ENCODE measurements at regions not wholly inside any gene's neighbourhood (a gene's known extent, or its start where the extent isn't known, plus 50 kb on each side); places are given as distances from the start of the nearest gene placed in this dataset.

DNA sequence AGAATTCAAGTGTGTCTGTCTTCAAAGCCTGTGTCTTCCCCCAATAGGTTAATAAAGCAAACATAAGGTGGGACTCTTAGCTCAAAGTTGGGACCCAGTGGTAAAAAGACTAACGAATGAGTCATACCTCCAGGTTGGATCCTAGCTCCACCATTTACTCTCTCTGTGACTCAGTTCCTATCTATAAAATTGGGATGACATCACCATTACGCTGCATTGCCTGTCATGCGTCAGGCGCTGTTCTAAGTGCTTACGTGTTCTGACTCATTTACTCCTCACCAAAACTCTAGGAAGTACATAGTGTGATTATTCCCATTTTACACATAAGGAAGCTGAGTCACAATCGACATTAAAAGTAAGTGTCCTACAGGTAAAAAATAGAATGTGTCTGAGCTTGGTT, 915.8 kb downstream of the VRK1 start:
- H3K27me3 ChIP-seq (ENCODE audit: insufficient read depth, poor library complexity, severe bottlenecking): no peaks in the 10 kb centered on the region

GRCh38 chr14:97718886-97719442, 921.8 kb downstream of the VRK1 start:
- H3K4me3 ChIP-seq (replicated peaks; ENCODE audit: insufficient read depth, low read length): no peak overlapping the region
- DNase-seq (ENCODE audit: low read depth in 1 of 2, low spot score in 1 of 2): no peak
- H3K27ac ChIP-seq (replicated peaks): no peak overlapping the region
- H3K27me3 ChIP-seq (ENCODE audit: insufficient read depth, poor library complexity, severe bottlenecking): no peaks in the 10 kb centered on the region
- no peak for TF ChIP-seq GABPA (IDR thresholded peaks at IDR 0.05; ENCODE audit: low read depth)
- TF ChIP-seq, protein P1, sequence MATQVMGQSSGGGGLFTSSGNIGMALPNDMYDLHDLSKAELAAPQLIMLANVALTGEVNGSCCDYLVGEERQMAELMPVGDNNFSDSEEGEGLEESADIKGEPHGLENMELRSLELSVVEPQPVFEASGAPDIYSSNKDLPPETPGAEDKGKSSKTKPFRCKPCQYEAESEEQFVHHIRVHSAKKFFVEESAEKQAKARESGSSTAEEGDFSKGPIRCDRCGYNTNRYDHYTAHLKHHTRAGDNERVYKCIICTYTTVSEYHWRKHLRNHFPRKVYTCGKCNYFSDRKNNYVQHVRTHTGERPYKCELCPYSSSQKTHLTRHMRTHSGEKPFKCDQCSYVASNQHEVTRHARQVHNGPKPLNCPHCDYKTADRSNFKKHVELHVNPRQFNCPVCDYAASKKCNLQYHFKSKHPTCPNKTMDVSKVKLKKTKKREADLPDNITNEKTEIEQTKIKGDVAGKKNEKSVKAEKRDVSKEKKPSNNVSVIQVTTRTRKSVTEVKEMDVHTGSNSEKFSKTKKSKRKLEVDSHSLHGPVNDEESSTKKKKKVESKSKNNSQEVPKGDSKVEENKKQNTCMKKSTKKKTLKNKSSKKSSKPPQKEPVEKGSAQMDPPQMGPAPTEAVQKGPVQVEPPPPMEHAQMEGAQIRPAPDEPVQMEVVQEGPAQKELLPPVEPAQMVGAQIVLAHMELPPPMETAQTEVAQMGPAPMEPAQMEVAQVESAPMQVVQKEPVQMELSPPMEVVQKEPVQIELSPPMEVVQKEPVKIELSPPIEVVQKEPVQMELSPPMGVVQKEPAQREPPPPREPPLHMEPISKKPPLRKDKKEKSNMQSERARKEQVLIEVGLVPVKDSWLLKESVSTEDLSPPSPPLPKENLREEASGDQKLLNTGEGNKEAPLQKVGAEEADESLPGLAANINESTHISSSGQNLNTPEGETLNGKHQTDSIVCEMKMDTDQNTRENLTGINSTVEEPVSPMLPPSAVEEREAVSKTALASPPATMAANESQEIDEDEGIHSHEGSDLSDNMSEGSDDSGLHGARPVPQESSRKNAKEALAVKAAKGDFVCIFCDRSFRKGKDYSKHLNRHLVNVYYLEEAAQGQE (IDR thresholded peaks at IDR 0.05; ENCODE audit: insufficient replicate concordance, low read depth): no peak
- TF ChIP-seq SPI1 (IDR thresholded peaks at IDR 0.05; ENCODE audit: borderline replicate concordance, low read depth): no peak
- no peak for TF ChIP-seq POLR2AphosphoS5 (IDR thresholded peaks at IDR 0.05; ENCODE audit: low read depth)
- TF ChIP-seq CTCF (IDR thresholded peaks at IDR 0.05; ENCODE audit: insufficient read depth, low read length): no peak

More for the DNA sequence above, 915.8 kb downstream of the VRK1 start:
- Histone ChIP-seq H3K27ac (replicated peaks) (no peak overlapping the region), H3K4me3 (replicated peaks; ENCODE audit: insufficient read depth, low read length) (no peak overlapping the region)
- TF ChIP-seq POLR2AphosphoS5 (IDR thresholded peaks at IDR 0.05; ENCODE audit: low read depth) (no peak), GABPA (IDR thresholded peaks at IDR 0.05; ENCODE audit: low read depth) (no peak), SPI1 (IDR thresholded peaks at IDR 0.05; ENCODE audit: borderline replicate concordance, low read depth) (no peak), CTCF (IDR thresholded peaks at IDR 0.05; ENCODE audit: insufficient read depth, low read length) (no peak)
- TF ChIP-seq, protein P1 (IDR thresholded peaks at IDR 0.05; ENCODE audit: insufficient replicate concordance, low read depth): no peak
- DNase-seq (ENCODE audit: low read depth in 1 of 2, low spot score in 1 of 2): no peak

GRCh38 chr14:97719931-97720330, 922.7 kb downstream of the VRK1 start:
- DNase-seq (ENCODE audit: low read depth in 1 of 2, low spot score in 1 of 2): no peak
- H3K27ac ChIP-seq (replicated peaks): no peak overlapping the region
- no peak for TF ChIP-seq SPI1 (IDR thresholded peaks at IDR 0.05; ENCODE audit: borderline replicate concordance, low read depth)
- TF ChIP-seq GABPA (IDR thresholded peaks at IDR 0.05; ENCODE audit: low read depth): no peak
- TF ChIP-seq, protein P1 (IDR thresholded peaks at IDR 0.05; ENCODE audit: insufficient replicate concordance, low read depth): no peak
- TF ChIP-seq CTCF (IDR thresholded peaks at IDR 0.05; ENCODE audit: insufficient read depth, low read length): no peak
- TF ChIP-seq POLR2AphosphoS5 (IDR thresholded peaks at IDR 0.05; ENCODE audit: low read depth): no peak
- no peak overlapping the region for H3K4me3 ChIP-seq (replicated peaks; ENCODE audit: insufficient read depth, low read length)
- no peaks in the 10 kb centered on the region for H3K27me3 ChIP-seq (ENCODE audit: insufficient read depth, poor library complexity, severe bottlenecking)
